NOMO-1 (cell line): ENCODE measurements at regions not wholly inside any gene's neighbourhood (a gene's known extent, or its start where the extent isn't known, plus 50 kb on each side); places are given as distances from the start of the nearest gene placed in this dataset.

Experiments used
- DNase-seq, 2 experiments: peaks; one replicate each; lab custom pipeline; 2025; ENCODE audit not compliant: unreplicated experiment in 2 of 2; lab: John Stamatoyannopoulos, UW

- DNase-seq = no peak
Observed at GRCh38 chr3:25300141-25300540, 127.9 kb upstream of the RARB start.

GRCh38 chr3:25304916-25305315 lies 123.1 kb upstream of the RARB start:
- no peak for DNase-seq

- no peak for DNase-seq
Observed at GRCh38 chr3:25306066-25306465, 122.0 kb upstream of the RARB start.

GRCh38 chr3:25306705-25307104 lies 121.4 kb upstream of the RARB start:
- DNase-seq = no peak

GRCh38 chr3:25313286-25313685 lies 114.8 kb upstream of the RARB start:
- no peak for DNase-seq

- no peak for DNase-seq
Observed at GRCh38 chr3:25324954-25325655, 103.0 kb upstream of the RARB start.

- DNase-seq = no peak
Observed at GRCh38 chr3:25335356-25335755, 92.7 kb upstream of the RARB start.

GRCh38 chr3:25338158-25338725 lies 89.8 kb upstream of the RARB start:
- DNase-seq = no peak

- DNase-seq = peak in 1 of 2 experiments; percentile 5
Observed at GRCh38 chr3:25339225-25339624, 88.8 kb upstream of the RARB start.

- no peak for DNase-seq
Observed at GRCh38 chr3:25344670-25345069, 83.4 kb upstream of the RARB start.

GRCh38 chr3:25349095-25349494 lies 79.0 kb upstream of the RARB start:
- DNase-seq = no peak

GRCh38 chr3:25349828-25350724 lies 78.0 kb upstream of the RARB start:
- DNase-seq = no peak

GRCh38 chr3:25350725-25351114 lies 77.3 kb upstream of the RARB start:
- no peak for DNase-seq

GRCh38 chr3:25354071-25354470 lies 74.0 kb upstream of the RARB start:
- no peak for DNase-seq

- DNase-seq = no peak
Observed at GRCh38 chr3:25355034-25355885, 72.8 kb upstream of the RARB start.

GRCh38 chr3:25355998-25356397 lies 72.1 kb upstream of the RARB start:
- DNase-seq = no peak

- no peak for DNase-seq
Observed at GRCh38 chr3:25362118-25362517, 65.9 kb upstream of the RARB start.

GRCh38 chr3:25365636-25366035 lies 62.4 kb upstream of the RARB start:
- no peak for DNase-seq

- no peak for DNase-seq
Observed at GRCh38 chr3:25367025-25367424, 61.0 kb upstream of the RARB start.

- no peak for DNase-seq
Observed at GRCh38 chr3:25372167-25372566, 55.9 kb upstream of the RARB start.

- no peak for DNase-seq
Observed at GRCh38 chr3:25376340-25376739, 51.7 kb upstream of the RARB start.
